Glomerular endothelial cell (primary cell): ENCODE measurements at regions not wholly inside any gene's neighbourhood (a gene's known extent, or its start where the extent isn't known, plus 50 kb on each side); places are given as distances from the start of the nearest gene placed in this dataset.

Experiments used
- DNase-seq: peaks from one replicate; pipeline ENCODE4 v3.0.0-alpha.2; 2011; ENCODE audit warnings: low read depth, low spot score; ENCODE audit errors: extremely low read depth

GRCh38 chr4:4606321-4606720, 64.5 kb upstream of the STX18 start:
- no peak for DNase-seq

- no peak for DNase-seq
Measured at GRCh38 chr4:4605849-4606248, 64.0 kb upstream of the STX18 start.

- no peak for DNase-seq
Measured at GRCh38 chr4:4603592-4603991, 61.7 kb upstream of the STX18 start.

GRCh38 chr4:4603067-4603466, 61.2 kb upstream of the STX18 start:
- DNase-seq: no peak

GRCh38 chr4:4602468-4602867, 60.6 kb upstream of the STX18 start:
- DNase-seq: no peak

- no peak for DNase-seq
Measured at GRCh38 chr4:4601803-4602369, 60.0 kb upstream of the STX18 start.

GRCh38 chr4:4599481-4600275, 57.8 kb upstream of the STX18 start:
- DNase-seq: no peak

- no peak for DNase-seq
Measured at GRCh38 chr4:4598851-4599411, 57.1 kb upstream of the STX18 start.

GRCh38 chr4:4596720-4597119, 54.9 kb upstream of the STX18 start:
- no peak for DNase-seq

GRCh38 chr4:4595252-4595651, 53.4 kb upstream of the STX18 start:
- DNase-seq: no peak

GRCh38 chr4:4594285-4594920, 52.6 kb upstream of the STX18 start:
- no peak for DNase-seq

- no peak for DNase-seq
Measured at GRCh38 chr4:4593596-4594284, 51.9 kb upstream of the STX18 start.

GRCh38 chr4:4592414-4592813, 50.6 kb upstream of the STX18 start:
- no peak for DNase-seq
